RWPE1 (cell line): ENCODE measurements at regions not wholly inside any gene's neighbourhood (a gene's known extent, or its start where the extent isn't known, plus 50 kb on each side); places are given as distances from the start of the nearest gene placed in this dataset.

Experiments
- CTCF ChIA-PET: fragments of 350-600 bp; sonication (Branson Sonifier 250); formaldehyde crosslinking; extraction: SDS; loops from one replicate; lab custom pipeline; 2021; lab: Yijun Ruan, JAX
- POLR2A ChIA-PET: fragments of 400-600 bp; formaldehyde crosslinking; extraction: SDS; loops from one replicate; lab custom pipeline; 2020; ENCODE audit warnings: antibody characterized with exemption; ENCODE audit not compliant: low non-redundant PET; lab: Yijun Ruan, JAX
- DNase-seq: peaks from one replicate; pipeline ENCODE4 v3.0.0; 2012; ENCODE audit warnings: low spot score
- H3K27ac ChIP-seq: fragments of 450-650 bp; 2 replicates; pipeline ENCODE4 v1.5.1; 2017
- TF ChIP-seq, protein P1 (sequence below): fragments of 450-650 bp; conservative IDR thresholded peaks from 2 replicates; pipeline ENCODE4 v1.5.1; 2017; ENCODE audit warnings: low read depth, mild to moderate bottlenecking

DNA sequence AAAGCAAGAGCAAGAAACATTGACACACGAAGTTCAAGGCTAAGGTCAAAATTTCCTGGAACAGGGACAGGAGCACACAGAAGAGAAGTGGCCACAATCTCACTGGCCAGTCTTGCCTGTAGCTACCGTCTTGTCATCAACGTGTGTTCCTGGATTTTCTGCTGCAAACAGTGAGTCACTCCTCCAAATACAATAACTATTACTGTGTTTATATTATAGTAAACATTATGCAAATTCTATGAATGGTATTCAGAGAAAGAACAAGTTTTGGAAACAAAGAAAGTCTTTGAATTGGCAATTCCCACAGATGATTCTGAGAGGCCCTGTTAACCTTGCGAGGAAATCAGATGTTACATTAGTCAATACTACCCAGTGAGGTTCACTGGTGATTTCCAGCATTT lies 220.5 kb downstream of the FAM43A start:
- POLR2A ChIA-PET: no interaction called here
- DNase-seq: no peak
- TF ChIP-seq, protein P1, sequence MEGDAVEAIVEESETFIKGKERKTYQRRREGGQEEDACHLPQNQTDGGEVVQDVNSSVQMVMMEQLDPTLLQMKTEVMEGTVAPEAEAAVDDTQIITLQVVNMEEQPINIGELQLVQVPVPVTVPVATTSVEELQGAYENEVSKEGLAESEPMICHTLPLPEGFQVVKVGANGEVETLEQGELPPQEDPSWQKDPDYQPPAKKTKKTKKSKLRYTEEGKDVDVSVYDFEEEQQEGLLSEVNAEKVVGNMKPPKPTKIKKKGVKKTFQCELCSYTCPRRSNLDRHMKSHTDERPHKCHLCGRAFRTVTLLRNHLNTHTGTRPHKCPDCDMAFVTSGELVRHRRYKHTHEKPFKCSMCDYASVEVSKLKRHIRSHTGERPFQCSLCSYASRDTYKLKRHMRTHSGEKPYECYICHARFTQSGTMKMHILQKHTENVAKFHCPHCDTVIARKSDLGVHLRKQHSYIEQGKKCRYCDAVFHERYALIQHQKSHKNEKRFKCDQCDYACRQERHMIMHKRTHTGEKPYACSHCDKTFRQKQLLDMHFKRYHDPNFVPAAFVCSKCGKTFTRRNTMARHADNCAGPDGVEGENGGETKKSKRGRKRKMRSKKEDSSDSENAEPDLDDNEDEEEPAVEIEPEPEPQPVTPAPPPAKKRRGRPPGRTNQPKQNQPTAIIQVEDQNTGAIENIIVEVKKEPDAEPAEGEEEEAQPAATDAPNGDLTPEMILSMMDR: no peak
- H3K27ac ChIP-seq: no peak overlapping the region
- CTCF ChIA-PET: no interaction called here

DNA sequence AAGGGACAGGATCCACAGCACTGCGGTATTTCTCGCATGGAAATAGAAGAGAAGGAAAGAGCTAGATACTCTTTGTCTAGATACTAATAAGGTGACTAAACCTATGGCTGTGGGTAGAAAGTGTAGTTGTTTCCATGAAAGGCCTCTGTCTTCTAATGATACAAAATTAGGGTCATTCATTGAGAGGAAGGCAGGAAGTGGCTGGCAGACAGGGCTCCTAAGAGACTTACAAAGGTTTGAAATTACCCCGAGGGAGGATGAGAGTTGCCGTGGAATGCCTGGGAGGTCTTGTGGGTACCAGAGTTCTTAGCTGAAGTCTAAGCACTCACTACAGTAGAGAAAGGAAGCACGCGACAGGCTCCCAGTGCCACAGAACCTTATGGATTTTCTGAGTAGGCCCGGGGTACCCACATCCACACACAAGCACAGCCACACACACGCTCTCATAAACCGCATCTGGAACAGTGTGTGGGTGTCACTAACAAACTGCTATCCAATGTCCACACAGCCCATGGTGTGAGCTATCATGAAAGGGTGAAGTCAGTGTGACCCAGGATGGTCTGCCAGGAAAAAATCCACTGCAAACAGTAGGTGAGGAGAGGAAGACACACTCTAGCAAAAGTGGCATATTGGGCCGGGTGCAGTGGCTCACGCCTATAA lies 221.4 kb downstream of the FAM43A start:
- ChIA-PET CTCF (interaction anchor here (0.6 kb wide), 1 partner anchor 122 kb away, joined by 4 read pairs; no protein-coding TSS in a partner anchor), POLR2A (no interaction called here)
- no peak for DNase-seq
- TF ChIP-seq, protein P1: no peak
- H3K27ac ChIP-seq: no peak overlapping the region

DNA sequence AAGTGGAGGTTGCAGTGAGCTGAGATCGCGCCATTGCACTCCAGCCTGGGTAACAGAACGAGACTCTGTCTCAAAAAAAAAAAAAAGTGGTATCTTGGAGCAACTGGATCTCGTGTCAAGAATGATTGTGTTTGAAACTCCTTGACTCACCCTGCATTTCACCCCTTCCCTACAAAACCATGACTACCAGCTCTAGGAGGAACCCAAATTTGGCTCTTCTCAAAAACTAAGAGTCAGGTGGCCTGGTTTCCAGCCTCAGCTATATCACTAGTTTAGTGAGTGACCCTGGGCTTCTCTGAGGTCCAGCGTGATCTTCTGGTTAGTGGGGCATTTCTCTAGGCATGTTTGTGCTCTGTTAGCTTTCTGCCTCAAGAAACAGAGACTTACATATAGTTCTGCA lies 222.1 kb downstream of the FAM43A start:
- no peak overlapping the region for H3K27ac ChIP-seq
- TF ChIP-seq, protein P1: no peak
- ChIA-PET CTCF (interaction anchor here (0.6 kb wide), 1 partner anchor 121 kb away, joined by 4 read pairs; no protein-coding TSS in a partner anchor), POLR2A (no interaction called here)
- no peak for DNase-seq

DNA sequence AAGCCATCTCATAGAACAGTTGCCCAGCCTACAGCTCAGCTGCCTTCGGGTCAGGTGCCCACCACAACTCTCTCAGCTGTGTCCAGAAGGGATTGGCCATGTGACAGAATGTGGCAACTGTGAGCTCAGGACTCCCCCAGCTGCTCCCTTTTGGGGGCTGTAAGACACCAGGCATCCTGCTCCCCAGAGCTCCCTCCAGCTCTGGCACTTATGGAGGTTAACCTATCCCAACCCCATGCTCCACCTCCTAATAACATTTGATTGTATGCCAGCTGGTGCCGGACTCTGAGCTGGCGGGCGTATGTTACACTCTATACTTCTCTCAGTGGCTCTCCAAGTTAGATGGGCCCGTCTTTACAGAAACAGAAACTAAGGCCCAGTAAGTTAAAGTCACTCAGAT lies 222.8 kb downstream of the FAM43A start:
- TF ChIP-seq, protein P1: no peak
- ChIA-PET CTCF (no interaction called here), POLR2A (no interaction called here)
- H3K27ac ChIP-seq: no peak overlapping the region
- DNase-seq: no peak

DNA sequence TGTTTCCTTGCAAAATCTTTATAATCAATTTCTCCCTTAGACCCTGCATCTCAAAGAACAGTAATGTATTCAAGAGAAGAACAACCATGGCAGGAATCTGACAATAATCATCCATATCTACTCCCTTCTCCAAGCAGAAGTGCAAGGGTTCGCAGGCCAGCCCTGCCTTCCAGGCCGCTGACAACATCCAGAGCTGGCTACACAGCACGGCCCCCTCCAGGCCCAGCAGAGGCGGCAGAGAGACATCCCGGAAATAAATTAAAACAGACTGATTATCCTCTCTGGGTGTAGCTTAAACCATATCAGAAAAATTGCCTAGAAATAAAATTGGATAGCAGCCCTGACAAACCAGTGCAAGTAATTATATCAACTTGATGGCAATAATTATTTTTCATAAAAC lies 223.3 kb downstream of the FAM43A start:
- CTCF ChIA-PET: no interaction called here
- DNase-seq: no peak
- H3K27ac ChIP-seq: no peak overlapping the region
- TF ChIP-seq, protein P1: no peak
- POLR2A ChIA-PET: no interaction called here

DNA sequence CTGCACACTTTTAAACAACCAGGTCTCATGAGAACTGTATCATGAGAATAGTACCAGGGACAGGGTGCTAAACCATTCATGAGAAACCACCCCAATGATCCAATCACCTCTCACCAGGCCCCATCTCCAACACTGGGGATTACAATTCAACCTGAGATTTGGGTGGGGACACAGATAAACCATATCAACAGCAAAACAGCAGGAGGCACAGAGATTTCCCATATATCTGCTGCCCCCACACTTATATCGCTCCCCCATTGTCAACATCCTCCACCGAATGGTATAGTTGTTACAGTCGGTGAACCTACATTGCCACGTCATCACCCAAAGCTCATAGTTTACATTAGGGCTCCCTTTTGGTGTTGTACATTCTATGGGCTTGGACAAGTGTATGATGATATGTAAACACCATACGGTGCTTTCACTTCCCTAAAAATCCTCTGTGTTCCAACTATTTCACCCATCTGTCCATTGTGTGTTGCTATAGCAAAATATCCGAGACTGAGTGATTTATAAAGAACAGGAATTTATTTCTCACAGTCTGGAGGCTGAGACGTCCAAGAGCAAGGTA lies 224.8 kb downstream of the FAM43A start:
- TF ChIP-seq, protein P1: no peak
- H3K27ac ChIP-seq: no peak overlapping the region
- POLR2A ChIA-PET: no interaction called here
- DNase-seq: no peak
- CTCF ChIA-PET: no interaction called here
